ENCODE measurements at regions not wholly inside any gene's neighbourhood (a gene's known extent, or its start where the extent isn't known, plus 50 kb on each side); places are given as distances from the start of the nearest gene placed in this dataset.

DNA sequence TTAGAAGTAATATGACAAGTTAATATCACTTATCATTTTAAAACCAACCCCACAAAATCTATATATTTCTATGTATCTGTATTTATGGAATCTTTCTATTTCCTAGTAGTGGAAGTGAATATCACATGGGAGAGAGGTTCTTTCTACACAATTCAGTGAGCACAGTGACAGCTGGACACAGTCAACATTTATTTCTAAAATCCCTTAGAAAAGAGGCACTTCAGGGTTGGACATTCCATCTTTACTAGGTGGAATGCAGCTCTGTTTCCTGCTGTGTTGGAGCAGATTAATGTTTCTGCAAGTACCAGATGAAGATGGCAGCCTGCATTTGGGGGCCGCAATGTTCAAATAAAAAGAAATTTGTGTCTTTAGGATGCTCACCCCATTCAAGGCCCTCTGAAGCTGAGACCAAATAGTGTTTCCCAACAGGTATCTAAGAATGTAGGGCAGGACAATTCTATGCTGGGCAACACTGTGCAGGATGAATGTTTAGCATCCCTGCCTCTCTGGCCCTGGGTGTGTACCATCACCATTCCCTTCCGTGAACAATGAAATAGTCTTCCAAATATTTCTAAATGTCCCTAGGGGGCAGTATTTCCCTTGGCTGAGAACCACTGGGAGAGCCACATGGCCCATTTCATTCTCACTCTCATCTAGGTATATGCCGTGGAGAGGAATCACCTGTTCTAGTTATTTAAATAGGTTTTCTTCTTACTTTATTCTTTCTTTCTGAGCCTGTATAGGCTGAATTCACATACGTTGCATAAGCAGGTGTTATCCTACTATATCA, 394.8 kb downstream of the PRDM2 start:
- DNase-seq, result peak in 2 of 5 donors; percentile 69 to 85

GRCh38 chr1:14098294-14098913, 398.4 kb downstream of the PRDM2 start:
- Histone ChIP-seq H3K4me1 (ENCODE audit: control insufficient read depth in 2 of 3, insufficient read depth in 2 of 3, low read depth in 1 of 3, low read length in 3 of 3) (no peaks in the 10 kb centered on the region), H3K4me3 (ENCODE audit: low read length in 3 of 3) (no peak overlapping the region), H3K27me3 (ENCODE audit: control insufficient read depth, insufficient read depth, low read length) (no peaks in the 10 kb centered on the region), H3K9ac (ENCODE audit: low read length in 3 of 3) (no peak overlapping the region), H3K27ac (ENCODE audit: low read depth in 2 of 2, low read length in 2 of 2) (no peak overlapping the region), H3K9me3 (ENCODE audit: control insufficient read depth in 2 of 3, insufficient read depth in 1 of 3, low read length in 3 of 3) (no peaks in the 10 kb centered on the region), H3K36me3 (ENCODE audit: control insufficient read depth in 2 of 3, insufficient read depth in 3 of 3, low read length in 3 of 3) (no peaks in the 10 kb centered on the region)
- DNase-seq (no peak), FAIRE-seq (no peak)
- intact Hi-C loops (cut with DNase I), result no loop called here
- TF ChIP-seq CTCF (IDR thresholded peaks at IDR 0.05; ENCODE audit: borderline replicate concordance, extremely low read depth, insufficient read depth), result no peak

More for the DNA sequence above, 394.8 kb downstream of the PRDM2 start:
- H3K36me3 ChIP-seq (ENCODE audit: control insufficient read depth in 2 of 3, insufficient read depth in 3 of 3, low read length in 3 of 3), result no peaks in the 10 kb centered on the region
- no peaks in the 10 kb centered on the region for H3K4me1 ChIP-seq (ENCODE audit: control insufficient read depth in 2 of 3, insufficient read depth in 2 of 3, low read depth in 1 of 3, low read length in 3 of 3)
- no peak for TF ChIP-seq CTCF (IDR thresholded peaks at IDR 0.05; ENCODE audit: borderline replicate concordance, extremely low read depth, insufficient read depth)
- intact Hi-C loops (cut with DNase I), result no loop called here
- no peak overlapping the region for H3K27ac ChIP-seq (ENCODE audit: low read depth in 2 of 2, low read length in 2 of 2)
- H3K27me3 ChIP-seq (ENCODE audit: control insufficient read depth, insufficient read depth, low read length), result no peaks in the 10 kb centered on the region
- no peak overlapping the region for H3K9ac ChIP-seq (ENCODE audit: low read length in 3 of 3)
- FAIRE-seq, result no peak
- H3K4me3 ChIP-seq (ENCODE audit: low read length in 3 of 3), result no peak overlapping the region
- H3K9me3 ChIP-seq (ENCODE audit: control insufficient read depth in 2 of 3, insufficient read depth in 1 of 3, low read length in 3 of 3), result peaks cover 0 to 7% (median 3%) of the 10 kb centered on the region in 3 donors

GRCh38 chr1:14100444-14100843, 400.5 kb downstream of the PRDM2 start:
- Histone ChIP-seq H3K27me3 (ENCODE audit: control insufficient read depth, insufficient read depth, low read length) (no peaks in the 10 kb centered on the region), H3K4me3 (ENCODE audit: low read length in 3 of 3) (no peak overlapping the region), H3K27ac (ENCODE audit: low read depth in 2 of 2, low read length in 2 of 2) (no peak overlapping the region), H3K9me3 (ENCODE audit: control insufficient read depth in 2 of 3, insufficient read depth in 1 of 3, low read length in 3 of 3) (no peaks in the 10 kb centered on the region), H3K36me3 (ENCODE audit: control insufficient read depth in 2 of 3, insufficient read depth in 3 of 3, low read length in 3 of 3) (no peaks in the 10 kb centered on the region), H3K4me1 (ENCODE audit: control insufficient read depth in 2 of 3, insufficient read depth in 2 of 3, low read depth in 1 of 3, low read length in 3 of 3) (no peaks in the 10 kb centered on the region), H3K9ac (ENCODE audit: low read length in 3 of 3) (no peak overlapping the region)
- intact Hi-C loops (cut with DNase I), result no loop called here
- FAIRE-seq, result no peak
- no peak for TF ChIP-seq CTCF (IDR thresholded peaks at IDR 0.05; ENCODE audit: borderline replicate concordance, extremely low read depth, insufficient read depth)
- no peak for DNase-seq
